CD1c-positive myeloid dendritic cell (primary cell): ENCODE measurements at regions not wholly inside any gene's neighbourhood (a gene's known extent, or its start where the extent isn't known, plus 50 kb on each side); places are given as distances from the start of the nearest gene placed in this dataset.

Source experiments
- DNase-seq: peaks from one replicate; pipeline ENCODE4 v3.0.0-alpha.2; 2016; ENCODE audit errors: extremely low spot score

DNA sequence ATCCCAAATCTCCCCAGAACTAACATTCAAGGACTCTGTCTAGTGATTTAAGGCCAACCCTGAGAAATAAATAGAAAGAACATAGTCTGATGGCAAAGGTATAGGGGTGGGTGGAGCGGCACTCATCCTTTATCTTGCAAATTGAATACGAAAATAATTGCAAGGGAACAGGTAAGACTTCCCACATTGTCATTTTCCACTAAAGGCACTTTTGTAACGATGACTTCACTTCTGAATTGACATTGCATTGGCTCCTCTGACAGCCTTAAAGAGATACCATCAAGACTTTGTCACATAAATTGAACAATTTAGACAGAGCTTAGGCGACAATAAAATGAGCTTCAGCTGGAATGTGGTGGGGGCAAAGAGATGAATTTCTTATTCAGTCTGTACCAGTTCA lies 75.3 kb upstream of the PLCL2 start:
- no peak for DNase-seq

DNA sequence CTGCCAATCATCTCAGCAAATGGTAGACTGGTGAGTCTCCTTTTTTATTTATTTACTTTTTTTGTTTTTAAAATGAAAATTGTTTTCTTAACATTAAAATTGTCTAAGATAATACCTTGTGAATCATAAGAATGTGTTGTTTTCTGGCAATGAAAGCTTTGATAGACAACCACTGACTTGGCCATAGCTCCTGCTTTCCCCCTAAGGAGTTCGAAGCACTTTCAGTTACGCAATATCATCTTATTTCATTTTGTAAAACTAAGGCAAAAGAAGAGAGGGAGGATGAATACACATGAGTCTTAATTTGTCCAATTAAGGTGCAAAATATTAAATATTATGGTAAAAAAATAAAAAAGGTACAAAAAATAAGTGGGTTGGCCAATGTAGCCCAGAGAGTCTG lies 74.8 kb upstream of the PLCL2 start:
- no peak for DNase-seq

DNA sequence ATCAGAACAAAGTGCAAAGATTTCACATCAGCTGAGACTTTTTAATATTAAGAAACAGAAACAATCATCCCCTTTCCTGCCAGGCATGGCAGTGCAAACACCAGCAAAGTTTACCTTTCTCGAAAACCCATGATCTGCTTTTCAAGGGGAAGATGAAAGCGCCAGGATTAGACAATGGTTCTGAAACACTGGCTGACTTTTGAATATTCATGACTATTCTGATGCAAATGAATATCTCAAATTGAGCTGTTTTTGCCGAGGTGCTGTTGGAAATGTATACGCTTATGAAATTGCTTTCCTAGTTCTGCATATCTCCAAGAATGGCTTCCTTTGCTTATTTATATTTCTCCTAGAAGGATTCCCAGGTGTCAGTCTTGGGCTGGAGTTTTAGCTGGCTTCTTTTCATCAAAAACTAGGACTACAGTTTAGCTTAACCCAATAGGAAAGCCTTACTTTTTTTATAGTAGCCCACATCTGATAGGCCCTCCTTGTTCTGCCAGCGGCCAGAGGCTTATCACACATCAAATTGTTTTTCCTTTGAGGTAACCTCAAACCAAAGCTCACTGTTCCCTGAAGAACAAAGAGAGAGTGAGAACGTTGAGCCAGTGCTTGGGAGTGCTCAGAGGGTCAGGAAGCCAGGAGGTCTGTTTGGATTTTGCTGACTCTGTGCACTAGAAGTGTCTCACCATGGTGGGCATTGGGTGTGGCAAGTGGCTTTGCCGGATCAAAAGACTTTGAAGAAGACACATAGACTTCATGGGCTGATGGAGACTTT lies 74.0 kb upstream of the PLCL2 start:
- DNase-seq = no peak

DNA sequence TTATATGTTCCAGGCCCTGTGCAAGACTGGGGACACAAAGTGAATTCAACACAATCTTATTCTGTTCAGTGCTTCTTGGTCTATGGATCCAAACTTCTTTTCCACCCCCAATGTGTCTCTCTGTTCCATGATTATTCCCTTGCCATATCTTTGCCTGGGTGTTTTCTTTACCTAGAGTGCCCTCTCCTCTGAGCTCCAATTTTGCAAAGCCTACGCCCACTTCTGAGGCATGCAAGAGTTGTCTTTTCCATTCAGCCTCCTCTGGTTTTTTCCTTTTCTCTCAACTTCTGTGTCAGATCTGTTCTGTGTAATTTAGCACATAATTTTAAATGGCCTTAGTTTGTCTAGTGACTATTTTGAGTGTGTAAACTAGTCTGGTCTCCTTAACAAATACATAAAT lies 72.8 kb upstream of the PLCL2 start:
- DNase-seq = no peak

DNA sequence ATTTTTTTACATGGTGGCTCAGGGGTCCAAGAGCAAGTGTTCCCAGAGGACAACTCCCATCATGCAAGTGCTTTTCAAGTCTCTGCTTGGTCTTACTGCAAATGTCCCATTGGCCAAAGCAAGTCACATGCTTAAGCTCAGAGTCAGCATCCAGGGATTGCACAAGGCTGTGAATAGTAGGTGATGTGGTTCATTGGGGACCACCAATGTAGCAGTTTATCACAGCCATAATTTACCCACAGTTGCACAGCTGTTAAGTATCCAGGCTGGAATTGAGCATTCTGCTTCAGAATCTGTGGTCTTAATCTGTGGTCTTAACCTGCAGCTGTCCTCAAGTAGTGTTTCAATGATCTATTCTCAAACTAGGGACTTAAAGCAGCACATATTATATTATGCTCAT lies 71.4 kb upstream of the PLCL2 start:
- DNase-seq = no peak

DNA sequence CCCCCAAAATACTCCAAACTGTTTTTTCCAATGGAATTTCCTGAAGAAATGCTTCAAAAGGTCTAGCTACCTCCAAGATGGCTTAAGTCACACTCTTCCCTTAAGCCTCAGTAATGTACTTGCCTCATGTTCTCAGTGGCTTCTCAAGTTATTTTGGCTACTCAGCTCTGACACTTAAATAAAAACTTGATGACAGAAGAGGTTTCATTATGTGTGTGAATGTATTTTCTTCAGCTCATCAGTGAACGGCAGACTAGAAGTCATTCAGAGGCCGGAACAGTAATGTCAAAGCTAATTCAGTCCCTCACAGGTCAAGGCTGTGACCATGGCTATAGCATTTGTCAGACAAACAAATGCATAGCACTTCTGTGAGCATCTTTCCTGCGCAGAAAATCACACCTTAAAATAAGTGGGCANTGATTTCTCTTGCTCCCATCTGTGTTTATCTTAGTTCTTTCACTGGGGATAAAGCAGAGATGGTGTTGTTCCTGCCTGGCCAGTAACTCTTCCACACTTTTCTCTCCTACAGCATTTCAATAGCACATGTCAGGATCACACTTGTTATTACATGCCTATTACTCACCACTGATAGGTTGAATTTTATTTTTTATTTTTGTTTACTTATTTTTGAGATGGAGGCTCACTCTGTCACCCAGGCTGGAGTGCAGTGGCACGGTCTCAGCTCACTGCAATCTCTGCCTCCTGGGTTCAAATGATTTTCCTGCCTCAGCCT lies 68.5 kb upstream of the PLCL2 start:
- DNase-seq = no peak

DNA sequence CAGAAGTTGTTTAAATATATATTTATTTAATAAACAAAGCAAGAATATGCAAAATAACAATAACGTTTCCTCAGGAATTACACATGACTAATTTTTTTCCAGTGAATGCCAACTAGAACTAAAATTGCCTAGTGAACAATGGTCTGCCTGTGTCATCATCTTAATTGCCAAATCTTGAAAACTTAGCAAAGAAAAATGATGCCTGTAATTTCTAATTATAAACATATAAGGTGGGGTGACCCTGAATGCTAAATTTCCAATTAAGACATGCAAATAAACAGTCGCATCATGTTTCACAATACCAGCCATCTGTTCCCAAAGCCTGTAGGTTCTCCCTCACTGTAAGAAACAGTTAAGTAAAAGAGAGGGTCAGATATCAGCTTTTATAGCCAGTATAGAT lies 67.6 kb upstream of the PLCL2 start:
- no peak for DNase-seq

DNA sequence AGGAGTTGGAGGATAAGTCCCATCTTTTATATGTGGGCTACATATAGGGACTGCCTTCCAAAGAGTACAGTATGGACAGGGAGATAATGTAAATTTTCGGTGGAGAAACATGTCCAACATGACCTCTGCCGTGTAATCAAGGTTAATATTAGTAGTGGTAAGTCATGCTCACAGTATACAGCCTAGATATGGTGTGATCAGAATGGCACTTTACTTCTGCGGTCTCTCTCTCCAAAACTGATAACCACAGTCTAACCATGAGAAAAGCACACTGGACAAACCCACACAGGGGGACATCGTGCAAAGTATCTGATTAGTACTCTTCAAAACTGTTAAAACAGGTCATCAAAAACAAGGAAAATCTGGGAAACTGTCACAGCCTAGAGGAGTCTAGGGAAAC lies 66.6 kb upstream of the PLCL2 start:
- no peak for DNase-seq

DNA sequence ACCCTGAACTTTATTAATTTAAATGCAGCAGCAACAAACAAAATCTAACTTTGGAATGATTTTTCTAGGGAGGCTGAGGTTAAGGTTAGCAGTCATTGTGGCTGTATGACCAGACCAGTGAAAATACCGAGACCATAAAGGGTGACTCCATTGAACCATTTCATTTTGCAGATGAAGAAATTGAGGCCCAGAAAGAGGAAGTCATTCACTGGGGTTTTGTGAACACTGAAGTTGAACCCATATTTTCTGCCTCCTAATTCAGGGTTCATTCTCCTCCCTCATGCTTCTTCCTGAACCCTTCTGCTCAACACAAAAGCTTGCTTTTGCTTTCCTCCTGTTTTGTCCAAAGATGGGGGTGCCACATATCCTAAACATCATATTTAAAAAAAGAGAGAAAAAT lies 65.8 kb upstream of the PLCL2 start:
- no peak for DNase-seq

DNA sequence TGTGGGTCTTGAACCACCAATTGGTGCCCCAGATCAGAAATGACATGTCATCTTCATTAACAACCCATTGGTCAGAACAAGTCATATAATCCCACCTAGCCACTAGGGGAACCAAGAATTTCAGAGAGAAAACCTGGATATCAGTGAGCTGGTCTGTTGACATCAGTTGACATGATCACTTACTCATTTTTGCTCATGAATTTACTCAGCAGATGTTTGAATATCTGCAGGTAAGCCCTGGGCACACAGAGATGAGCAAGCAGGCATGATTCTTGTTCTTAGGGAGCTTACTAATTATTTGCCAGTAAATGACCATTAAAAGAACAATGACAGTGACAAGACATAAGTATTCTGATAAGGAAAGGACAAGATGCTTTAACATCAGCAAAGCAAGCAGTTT lies 64.3 kb upstream of the PLCL2 start:
- no peak for DNase-seq

DNA sequence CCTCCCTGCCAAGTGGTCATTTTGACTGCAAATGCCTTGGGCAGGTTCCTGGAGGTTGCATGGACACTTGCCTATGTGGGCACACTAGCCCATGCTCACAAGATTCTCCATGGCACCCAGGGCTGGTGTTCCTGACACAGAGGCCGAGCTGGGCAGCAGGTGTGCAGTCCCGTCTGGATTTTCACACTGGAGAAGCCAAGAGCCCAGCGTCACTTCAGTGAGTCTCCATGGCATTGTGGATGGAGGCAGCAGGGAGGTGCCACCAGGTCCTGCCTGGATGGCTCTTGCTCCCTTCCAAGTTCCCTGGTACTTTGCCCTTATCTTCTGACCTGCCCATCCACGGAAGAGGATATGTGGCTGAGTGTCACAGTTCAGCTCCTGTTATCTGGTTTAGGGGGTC lies 63.7 kb upstream of the PLCL2 start:
- DNase-seq = no peak

DNA sequence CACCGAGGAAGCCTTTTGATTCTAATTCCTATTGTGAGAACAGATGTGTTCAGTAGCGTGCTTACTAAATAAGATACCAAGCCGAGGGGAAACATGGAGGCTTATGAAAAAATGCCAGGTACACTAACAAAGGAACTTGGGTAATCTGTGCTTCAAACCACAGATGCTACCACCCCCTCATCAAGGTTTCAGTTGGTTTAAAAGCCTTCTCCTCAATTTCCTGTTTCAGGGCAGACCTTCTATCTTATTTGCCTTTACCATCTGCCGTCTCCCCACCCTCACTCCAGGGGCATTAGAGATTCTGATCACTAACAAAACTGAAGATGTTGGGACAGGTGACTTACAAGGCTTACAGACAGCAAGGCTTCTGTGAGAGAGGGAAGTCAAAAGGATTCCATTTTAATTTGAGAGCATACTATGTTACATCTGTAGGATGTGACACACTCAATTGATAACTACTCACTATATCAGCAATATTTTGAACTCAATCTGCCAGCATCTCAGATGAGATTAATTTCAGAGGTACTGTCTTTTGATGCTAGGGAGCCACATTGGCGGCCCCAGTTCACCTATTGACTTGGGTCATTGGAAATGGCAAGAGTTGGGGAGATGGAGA lies 60.6 kb upstream of the PLCL2 start:
- no peak for DNase-seq

DNA sequence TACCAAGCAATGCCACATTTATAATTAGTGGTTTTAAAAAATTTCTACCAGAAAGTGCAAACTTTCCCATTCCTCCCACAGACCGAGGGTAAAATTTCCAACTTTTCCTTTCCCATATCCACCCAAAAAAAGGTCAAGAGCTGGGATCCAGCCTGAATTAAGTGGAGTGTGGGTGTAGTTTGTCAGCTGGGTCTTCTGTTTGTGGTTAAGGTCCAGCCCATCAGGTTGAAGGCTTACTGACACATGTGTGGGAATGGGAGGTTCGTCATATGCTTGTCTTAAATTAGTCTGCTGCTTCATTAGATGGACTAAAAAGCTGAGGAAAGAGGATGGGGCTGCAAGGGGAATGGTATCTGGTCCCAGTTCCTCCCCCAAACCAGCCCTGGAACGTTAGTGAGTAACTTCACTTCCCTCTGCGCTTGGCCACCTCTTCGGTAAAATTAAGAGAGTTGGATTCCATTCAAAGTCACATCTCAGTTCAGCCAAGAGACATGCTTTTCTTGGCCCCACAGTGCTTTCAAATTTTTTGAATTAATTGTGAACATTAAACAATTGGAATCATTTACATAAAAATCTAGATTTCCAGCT lies 59.0 kb upstream of the PLCL2 start:
- no peak for DNase-seq

DNA sequence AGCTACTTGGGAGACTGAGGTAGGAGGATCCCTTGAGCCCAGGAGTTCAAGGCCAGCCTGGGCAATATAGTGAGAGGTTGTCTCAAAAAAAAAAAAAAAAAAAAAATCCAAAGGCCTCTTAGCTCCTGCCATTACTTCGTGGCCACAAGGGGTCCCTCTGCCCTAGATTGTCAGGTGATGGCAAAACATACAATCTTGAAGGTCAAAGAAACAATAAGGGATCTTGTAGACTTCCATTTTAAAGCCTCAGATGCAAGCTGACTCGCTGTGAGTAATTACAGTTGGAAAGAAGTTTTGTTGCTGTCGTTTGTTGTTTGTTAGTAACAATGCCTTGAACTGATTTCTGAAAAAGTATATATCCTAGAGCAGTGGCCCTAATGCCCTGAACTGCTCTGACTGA lies 55.9 kb upstream of the PLCL2 start:
- peak; percentile 63 for DNase-seq

DNA sequence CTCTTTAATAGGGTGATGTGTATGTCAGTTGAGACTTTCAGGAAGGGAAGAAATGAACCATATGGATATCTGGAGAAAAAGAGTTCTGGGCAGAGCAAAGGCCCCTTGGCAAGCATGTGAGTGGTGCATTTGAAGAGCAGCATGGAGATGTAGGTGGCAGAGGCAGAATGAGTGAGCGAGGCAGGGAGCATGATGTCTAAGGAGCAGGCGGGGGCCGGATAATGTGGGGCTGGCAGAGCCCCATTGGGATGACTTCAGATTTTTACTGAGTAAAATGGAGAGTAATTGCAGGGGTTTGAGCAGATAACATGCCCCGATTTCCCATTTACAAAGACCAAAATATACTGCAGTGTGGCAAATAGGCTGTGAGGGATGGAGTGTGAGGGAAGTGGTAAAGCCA lies 52.9 kb upstream of the PLCL2 start:
- no peak for DNase-seq

DNA sequence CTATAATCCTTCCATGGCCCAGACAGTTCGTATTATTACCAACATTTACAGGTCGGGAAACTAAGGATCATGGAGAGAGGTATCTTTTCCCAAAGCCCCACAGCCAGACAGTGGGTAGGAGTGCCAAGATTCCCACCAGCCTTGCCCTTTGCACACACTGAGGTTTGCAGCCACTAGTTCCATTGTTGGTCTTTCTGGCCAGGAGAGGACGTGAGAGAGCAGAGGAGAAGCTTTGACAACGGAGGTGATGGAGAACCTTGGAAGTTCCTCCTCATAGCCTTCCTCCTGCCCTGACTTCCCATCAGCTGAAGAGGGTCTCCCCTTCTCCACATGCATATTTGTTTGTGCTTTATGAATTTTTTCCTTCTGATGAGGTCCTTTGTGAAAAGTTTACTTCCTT lies 50.5 kb upstream of the PLCL2 start:
- DNase-seq = no peak

DNA sequence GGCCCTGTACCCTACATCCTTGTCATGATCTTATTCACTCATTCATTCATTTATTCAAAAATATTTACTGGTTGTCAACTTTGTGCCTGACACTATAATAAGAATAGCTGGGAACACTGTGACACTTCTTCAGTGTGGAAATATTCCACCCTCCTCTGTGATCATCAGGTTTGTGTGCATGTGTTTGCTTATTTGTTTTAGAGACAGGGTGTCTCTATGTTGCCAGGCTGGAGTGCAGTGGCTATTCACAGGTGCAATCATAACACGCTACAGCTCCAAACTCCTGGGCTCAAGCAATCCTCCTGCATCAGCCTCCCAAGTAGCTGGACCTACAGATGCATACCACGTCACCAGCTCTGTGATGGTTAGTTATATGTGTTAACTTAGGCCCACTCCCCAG lies 50.0 kb upstream of the PLCL2 start:
- no peak for DNase-seq
